RWPE1 (cell line): ENCODE measurements at regions not wholly inside any gene's neighbourhood (a gene's known extent, or its start where the extent isn't known, plus 50 kb on each side); places are given as distances from the start of the nearest gene placed in this dataset.

Source experiments
- CTCF ChIA-PET: fragments of 350-600 bp; sonication (Branson Sonifier 250); formaldehyde crosslinking; extraction: SDS; loops from one replicate; lab custom pipeline; 2021; lab: Yijun Ruan, JAX
- POLR2A ChIA-PET: fragments of 400-600 bp; formaldehyde crosslinking; extraction: SDS; loops from one replicate; lab custom pipeline; 2020; ENCODE audit warnings: antibody characterized with exemption; ENCODE audit not compliant: low non-redundant PET; lab: Yijun Ruan, JAX
- DNase-seq: peaks from one replicate; pipeline ENCODE4 v3.0.0; 2012; ENCODE audit warnings: low spot score
- H3K27ac ChIP-seq: fragments of 450-650 bp; 2 replicates; pipeline ENCODE4 v1.5.1; 2017
- CTCF ChIP-seq: fragments of 450-650 bp; conservative IDR thresholded peaks from 2 replicates; pipeline ENCODE4 v1.5.1; 2017; ENCODE audit warnings: low read depth, mild to moderate bottlenecking

- no peak overlapping the region for H3K27ac ChIP-seq
- CTCF ChIA-PET, result no interaction called here
- no peak for TF ChIP-seq CTCF
- DNase-seq, result no peak
- POLR2A ChIA-PET, result no interaction called here
Observed at GRCh38 chr16:65722429-65722828, 600.6 kb upstream of the CDH11 start.

GRCh38 chr16:65717846-65718245 is 596.0 kb upstream of the CDH11 start:
- ChIA-PET POLR2A (no interaction called here), CTCF (no interaction called here)
- H3K27ac ChIP-seq, result no peak overlapping the region
- no peak for DNase-seq
- TF ChIP-seq CTCF, result no peak

GRCh38 chr16:65716737-65717700 is 595.2 kb upstream of the CDH11 start:
- TF ChIP-seq CTCF, result no peak
- DNase-seq, result no peak
- POLR2A ChIA-PET, result no interaction called here
- H3K27ac ChIP-seq, result no peak overlapping the region
- CTCF ChIA-PET, result interaction anchor here (0.5 kb wide), 1 partner anchor 193 kb away, joined by 5 read pairs; no protein-coding TSS in a partner anchor

GRCh38 chr16:65713181-65713808 is 591.4 kb upstream of the CDH11 start:
- POLR2A ChIA-PET, result no interaction called here
- H3K27ac ChIP-seq, result no peak overlapping the region
- DNase-seq, result no peak
- CTCF ChIA-PET, result interaction anchor here (0.6 kb wide), 1 partner anchor 341 kb away, joined by 3 read pairs; no protein-coding TSS in a partner anchor
- no peak for TF ChIP-seq CTCF

- DNase-seq, result no peak
- no peak overlapping the region for H3K27ac ChIP-seq
- POLR2A ChIA-PET, result no interaction called here
- TF ChIP-seq CTCF, result no peak
- CTCF ChIA-PET, result no interaction called here
Observed at GRCh38 chr16:65710107-65710506, 588.2 kb upstream of the CDH11 start.

GRCh38 chr16:65704866-65705265 is 583.0 kb upstream of the CDH11 start:
- ChIA-PET CTCF (interaction anchor here (0.6 kb wide), 1 partner anchor 848 kb away, joined by 3 read pairs; the partner anchor contains the start of gene CKLF), POLR2A (no interaction called here)
- H3K27ac ChIP-seq, result no peak overlapping the region
- TF ChIP-seq CTCF, result no peak
- DNase-seq, result no peak
